Neural crest cell (in vitro differentiated cells): ENCODE measurements at regions not wholly inside any gene's neighbourhood (a gene's known extent, or its start where the extent isn't known, plus 50 kb on each side); places are given as distances from the start of the nearest gene placed in this dataset.

ENCODE experiments used
- DNase-seq: peaks from one replicate; pipeline ENCODE4 v3.0.0; 2021; ENCODE audit warnings: low read depth, mixed read lengths, low spot score
- H3K27ac Mint-ChIP-seq: one replicate; pipeline ENCODE4 v1.8.0; 2021; ENCODE audit warnings: mild to moderate bottlenecking, mixed read lengths; ENCODE audit not compliant: unreplicated experiment
- H3K27me3 Mint-ChIP-seq: 2 replicates; pipeline ENCODE4 v1.8.0; 2021; ENCODE audit warnings: low read depth, mild to moderate bottlenecking, mixed read lengths
- H3K36me3 Mint-ChIP-seq: 2 replicates; pipeline ENCODE4 v1.8.0; 2021; ENCODE audit warnings: low read depth, mild to moderate bottlenecking, mixed read lengths
- H3K4me1 Mint-ChIP-seq: 2 replicates; pipeline ENCODE4 v1.8.0; 2021; ENCODE audit warnings: mixed read lengths
- H3K4me3 Mint-ChIP-seq: one replicate; pipeline ENCODE4 v1.8.0; 2021; ENCODE audit warnings: mild to moderate bottlenecking, mixed read lengths
- H3K9me3 Mint-ChIP-seq: 2 replicates; pipeline ENCODE4 v1.8.0; 2021; ENCODE audit warnings: mixed read lengths
- CTCF ChIP-seq: fragments of 200-600 bp; sonication (generic); conservative IDR thresholded peaks from 2 replicates; pipeline ENCODE4 v1.5.0; 2021; ENCODE audit warnings: antibody characterized with exemption, mild to moderate bottlenecking

GRCh38 chr10:42479057-42479456, 159.3 kb downstream of the ZNF33B start:
- Mint-ChIP-seq H3K4me1 (no peaks in the 10 kb centered on the region), H3K4me3 (no peak overlapping the region), H3K9me3 (peaks cover 13% of the 10 kb centered on the region), H3K36me3 (peaks cover 12% of the 10 kb centered on the region), H3K27me3 (no peaks in the 10 kb centered on the region), H3K27ac (no peak overlapping the region)
- TF ChIP-seq CTCF, result no peak
- no peak for DNase-seq

- TF ChIP-seq CTCF, result no peak
- Mint-ChIP-seq H3K9me3 (peaks cover 18% of the 10 kb centered on the region), H3K4me1 (no peaks in the 10 kb centered on the region), H3K27ac (no peak overlapping the region), H3K36me3 (peaks cover 13% of the 10 kb centered on the region), H3K27me3 (no peaks in the 10 kb centered on the region), H3K4me3 (no peak overlapping the region)
- DNase-seq, result no peak
Observed at GRCh38 chr10:42477170-42477569, 161.2 kb downstream of the ZNF33B start.

GRCh38 chr10:42476101-42476500, 162.3 kb downstream of the ZNF33B start:
- Mint-ChIP-seq H3K9me3 (peaks cover 21% of the 10 kb centered on the region), H3K27me3 (no peaks in the 10 kb centered on the region), H3K36me3 (peaks cover 13% of the 10 kb centered on the region), H3K27ac (no peak overlapping the region), H3K4me1 (no peaks in the 10 kb centered on the region), H3K4me3 (no peak overlapping the region)
- no peak for TF ChIP-seq CTCF
- no peak for DNase-seq

- no peak for TF ChIP-seq CTCF
- H3K9me3 Mint-ChIP-seq, result peaks cover 21% of the 10 kb centered on the region
- H3K27ac Mint-ChIP-seq, result no peak overlapping the region
- H3K27me3 Mint-ChIP-seq, result no peaks in the 10 kb centered on the region
- no peak for DNase-seq
- H3K36me3 Mint-ChIP-seq, result peaks cover 13% of the 10 kb centered on the region
- no peak overlapping the region for H3K4me3 Mint-ChIP-seq
- H3K4me1 Mint-ChIP-seq, result no peaks in the 10 kb centered on the region
Observed at GRCh38 chr10:42475168-42476098, 162.9 kb downstream of the ZNF33B start.

GRCh38 chr10:42454313-42454712, 184.1 kb downstream of the ZNF33B start:
- no peak for DNase-seq
- Mint-ChIP-seq H3K9me3 (peaks cover 32% of the 10 kb centered on the region), H3K27ac (no peak overlapping the region), H3K4me3 (no peak overlapping the region), H3K27me3 (no peaks in the 10 kb centered on the region), H3K36me3 (peaks cover 13% of the 10 kb centered on the region), H3K4me1 (no peaks in the 10 kb centered on the region)
- TF ChIP-seq CTCF, result no peak
